Superior temporal gyrus (tissue), 1 donor: ENCODE measurements at regions not wholly inside any gene's neighbourhood (a gene's known extent, or its start where the extent isn't known, plus 50 kb on each side); places are given as distances from the start of the nearest gene placed in this dataset.
"Not testable (repeated sequence)": the region's sequence is repeated elsewhere in the genome, so short reads cannot be mapped to it uniquely, and the experiment has no call there.

Experiments
- DNase-seq: peaks from one replicate; pipeline ENCODE4 v3.0.0-alpha.2; 2016; ENCODE audit errors: extremely low spot score

DNA sequence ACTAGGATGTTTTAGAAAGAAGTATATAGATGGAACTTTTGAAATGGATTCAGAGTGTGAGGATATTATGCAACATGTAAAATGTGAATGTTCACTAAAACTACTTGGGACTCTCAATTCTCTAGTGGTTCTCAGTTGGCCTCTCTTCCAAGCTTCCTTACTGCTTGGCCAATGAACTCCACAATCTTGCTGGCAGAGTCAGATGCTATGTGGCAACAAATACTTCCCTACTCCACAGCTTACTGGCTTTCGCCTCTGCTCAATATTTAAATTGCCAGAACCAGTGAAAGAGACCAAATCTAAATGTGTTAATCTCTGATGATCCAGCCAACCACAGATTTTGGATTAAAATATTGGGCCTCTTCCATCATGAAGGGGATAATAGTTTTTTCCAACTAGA, 138.4 kb downstream of the HTR1B start:
- DNase-seq, result no peak

GRCh38 chr6:77322604-77323003, 140.7 kb downstream of the HTR1B start:
- DNase-seq, result no peak

DNA sequence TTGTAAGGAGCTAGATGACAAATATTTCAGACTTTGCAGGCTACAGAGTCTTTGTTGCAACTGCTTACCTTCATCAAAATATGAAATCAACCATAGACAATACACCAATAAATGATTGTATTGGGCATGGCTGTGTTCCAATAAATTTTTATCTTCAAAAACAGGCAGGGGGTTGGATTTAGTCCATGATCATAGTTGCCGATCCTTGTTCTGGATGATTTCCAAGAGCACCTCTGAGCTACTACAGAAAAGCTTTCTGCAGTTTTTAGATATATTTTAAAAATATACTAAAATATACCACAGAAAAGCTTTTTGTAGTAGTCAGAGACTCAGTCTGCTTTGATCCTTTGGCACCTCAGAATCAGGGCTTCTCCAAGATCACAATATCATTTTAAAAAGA, 145.0 kb downstream of the HTR1B start:
- DNase-seq, result no peak

DNA sequence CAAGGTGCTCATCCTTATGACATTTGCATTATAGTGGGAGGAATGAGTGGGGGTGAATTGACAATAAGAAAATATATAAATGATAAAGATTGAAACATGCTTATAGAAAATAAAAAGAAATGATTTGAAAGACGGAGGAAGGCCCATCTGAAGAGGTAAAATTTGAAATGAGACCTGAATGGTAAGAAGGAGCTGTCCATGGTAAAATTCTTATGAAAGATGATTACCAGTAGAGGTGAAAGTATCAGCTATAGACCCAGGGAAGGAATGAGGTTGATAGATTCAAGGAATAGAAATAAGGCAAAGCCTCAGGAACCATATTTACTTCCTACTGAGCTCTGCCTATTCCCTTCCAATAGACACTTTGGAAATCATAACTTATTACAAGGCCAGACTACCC, 149.7 kb downstream of the HTR1B start:
- no peak for DNase-seq

GRCh38 chr6:77299931-77300330, 163.4 kb downstream of the HTR1B start:
- DNase-seq, result no peak

GRCh38 chr6:77298283-77298682, 165.0 kb downstream of the HTR1B start:
- DNase-seq, result no peak

DNA sequence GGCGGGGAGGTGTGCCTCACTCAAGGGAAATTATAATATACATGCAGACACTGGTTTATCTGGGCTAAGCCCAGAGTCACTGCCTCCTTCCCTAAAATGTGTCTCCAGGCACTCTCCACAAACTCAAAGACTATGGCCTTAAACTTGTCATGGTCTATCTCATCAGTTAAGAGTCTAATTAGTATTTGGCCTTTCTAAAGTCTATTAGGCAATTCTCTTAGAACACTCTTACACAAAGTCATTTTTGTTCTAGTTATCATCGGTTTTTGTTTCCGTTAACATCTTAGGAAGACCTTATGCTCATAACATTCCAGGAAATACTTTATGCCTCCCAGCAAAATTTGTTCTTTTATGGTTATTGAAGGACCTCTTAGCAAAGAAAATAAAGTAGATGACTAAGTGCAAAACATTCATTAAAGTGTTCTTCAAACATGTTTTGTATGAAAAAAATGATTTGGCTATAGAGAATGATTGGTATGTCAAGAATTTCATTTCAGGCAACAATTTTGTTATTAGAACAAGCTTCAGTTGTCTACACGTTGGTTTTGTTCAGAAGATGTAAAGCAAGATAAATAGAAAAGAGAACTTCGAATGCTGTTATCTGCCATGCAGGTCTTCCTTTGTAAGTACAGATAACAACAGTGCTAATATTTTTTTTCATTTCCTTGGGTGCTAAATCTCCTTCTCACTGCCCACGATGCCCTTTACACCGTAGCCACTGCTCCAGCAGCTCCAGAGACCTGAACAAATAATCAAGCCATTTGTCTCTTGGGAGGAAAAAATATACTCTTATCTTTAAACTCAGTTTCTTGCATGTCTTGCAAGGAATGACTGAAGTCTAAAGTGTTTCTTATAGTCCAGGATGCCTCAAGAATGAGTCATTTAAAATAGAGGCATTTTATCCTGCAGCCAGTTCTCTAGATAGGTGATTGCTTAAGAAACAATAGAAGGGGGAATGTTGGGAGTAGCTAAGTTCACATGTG, 170.4 kb downstream of the HTR1B start:
- DNase-seq, result no peak

- DNase-seq, result no peak
Measured at GRCh38 chr6:77290798-77291197, 172.5 kb downstream of the HTR1B start.

DNA sequence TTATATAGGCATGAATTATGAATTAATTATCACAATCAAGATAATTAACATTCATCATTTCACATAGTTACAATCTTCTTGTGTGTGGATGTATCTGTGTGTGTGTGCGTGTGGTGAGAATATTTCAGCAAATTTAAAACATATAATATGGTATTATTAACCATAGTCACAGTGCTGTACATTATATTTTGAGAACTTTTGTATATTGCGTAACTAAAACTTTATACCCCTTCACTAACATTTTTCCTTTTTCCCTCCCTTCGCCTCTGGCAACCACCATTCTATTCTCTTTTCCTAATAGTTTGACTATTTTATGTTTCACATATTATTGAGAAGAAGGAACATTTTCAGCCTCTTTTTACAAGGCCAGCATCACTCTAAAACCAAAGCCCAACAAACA, 176.8 kb downstream of the HTR1B start:
- DNase-seq, result no peak

DNA sequence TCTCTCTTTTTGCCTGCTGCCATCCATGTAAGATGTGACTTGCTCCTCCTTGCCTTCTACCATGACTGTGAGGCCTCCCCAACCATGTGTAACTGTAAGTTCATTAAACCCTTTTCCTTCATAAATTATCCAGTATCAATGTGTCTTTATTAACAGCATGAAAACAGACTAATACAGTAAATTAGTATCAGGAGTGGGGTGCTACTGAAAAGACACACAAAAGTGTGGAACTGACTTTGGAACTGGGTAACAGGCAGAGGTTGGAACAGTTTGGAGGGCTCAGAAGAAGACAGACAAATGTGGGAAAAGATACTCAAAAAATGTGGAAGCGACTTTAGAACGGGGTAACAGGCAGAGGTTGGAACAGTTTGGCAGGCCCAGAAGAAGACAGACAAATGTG, 189.4 kb downstream of the HTR1B start:
- DNase-seq, result no peak

DNA sequence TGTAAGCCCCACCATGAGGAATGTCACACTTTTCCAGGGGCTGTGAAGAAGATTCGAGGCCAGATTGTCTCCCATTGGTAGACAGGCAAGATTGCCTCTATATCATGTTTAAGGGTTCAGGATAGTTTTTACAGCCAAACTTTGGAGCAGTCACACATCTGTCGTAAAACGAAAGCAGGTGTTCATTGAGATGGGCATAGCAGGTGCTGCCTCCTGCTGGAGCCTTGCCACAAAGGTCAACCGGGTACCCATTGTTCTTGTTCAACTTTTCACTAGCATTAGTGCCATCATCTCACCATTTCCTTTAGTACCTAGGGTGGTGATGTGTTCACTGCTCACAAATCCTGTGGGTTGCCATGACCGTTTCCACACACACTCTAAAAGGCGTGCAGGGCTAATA, 198.3 kb downstream of the HTR1B start:
- DNase-seq, result no peak

- no peak for DNase-seq
Measured at GRCh38 chr6:77263003-77263402, 200.3 kb downstream of the HTR1B start.

GRCh38 chr6:77251801-77252200, 211.5 kb downstream of the HTR1B start:
- DNase-seq, result not testable (repeated sequence)

DNA sequence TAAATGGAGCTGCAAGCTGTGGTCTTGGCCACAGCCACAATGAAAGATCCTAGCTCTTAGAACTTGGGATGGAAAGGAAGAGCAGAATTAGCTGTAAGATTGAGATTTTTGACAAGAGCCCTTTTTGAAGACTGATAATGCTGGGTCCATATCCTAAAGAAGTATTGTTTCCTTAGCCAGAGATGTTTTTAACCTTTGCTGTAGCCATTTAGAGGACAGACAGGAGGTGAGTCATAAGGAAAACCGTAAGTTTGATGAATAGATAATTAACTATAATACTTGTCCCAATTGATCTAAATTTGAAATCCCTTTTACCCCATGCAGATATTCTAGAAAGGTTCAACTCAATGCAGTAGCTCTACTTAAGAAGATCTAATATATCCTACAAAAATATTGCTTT, 213.7 kb downstream of the HTR1B start:
- no peak for DNase-seq

DNA sequence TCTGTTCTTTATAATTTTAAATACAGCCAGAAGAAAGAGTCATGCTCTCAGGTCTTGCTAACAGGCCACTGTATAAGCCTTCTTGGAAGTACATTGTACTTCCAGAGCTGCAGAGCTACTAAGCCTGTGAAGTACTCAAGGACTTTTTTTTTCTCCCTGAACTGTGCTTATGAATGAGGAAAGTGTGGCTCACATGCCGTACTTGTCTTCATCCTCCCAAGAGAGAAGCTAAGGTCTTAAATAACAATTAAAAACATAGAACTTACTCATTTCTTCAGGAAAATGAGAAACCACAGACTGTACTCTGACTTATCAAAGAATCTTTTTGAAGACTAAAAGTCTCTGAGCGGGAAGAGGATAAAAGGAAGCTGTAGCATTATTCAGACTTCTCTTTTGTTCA, 218.3 kb downstream of the HTR1B start:
- no peak for DNase-seq

DNA sequence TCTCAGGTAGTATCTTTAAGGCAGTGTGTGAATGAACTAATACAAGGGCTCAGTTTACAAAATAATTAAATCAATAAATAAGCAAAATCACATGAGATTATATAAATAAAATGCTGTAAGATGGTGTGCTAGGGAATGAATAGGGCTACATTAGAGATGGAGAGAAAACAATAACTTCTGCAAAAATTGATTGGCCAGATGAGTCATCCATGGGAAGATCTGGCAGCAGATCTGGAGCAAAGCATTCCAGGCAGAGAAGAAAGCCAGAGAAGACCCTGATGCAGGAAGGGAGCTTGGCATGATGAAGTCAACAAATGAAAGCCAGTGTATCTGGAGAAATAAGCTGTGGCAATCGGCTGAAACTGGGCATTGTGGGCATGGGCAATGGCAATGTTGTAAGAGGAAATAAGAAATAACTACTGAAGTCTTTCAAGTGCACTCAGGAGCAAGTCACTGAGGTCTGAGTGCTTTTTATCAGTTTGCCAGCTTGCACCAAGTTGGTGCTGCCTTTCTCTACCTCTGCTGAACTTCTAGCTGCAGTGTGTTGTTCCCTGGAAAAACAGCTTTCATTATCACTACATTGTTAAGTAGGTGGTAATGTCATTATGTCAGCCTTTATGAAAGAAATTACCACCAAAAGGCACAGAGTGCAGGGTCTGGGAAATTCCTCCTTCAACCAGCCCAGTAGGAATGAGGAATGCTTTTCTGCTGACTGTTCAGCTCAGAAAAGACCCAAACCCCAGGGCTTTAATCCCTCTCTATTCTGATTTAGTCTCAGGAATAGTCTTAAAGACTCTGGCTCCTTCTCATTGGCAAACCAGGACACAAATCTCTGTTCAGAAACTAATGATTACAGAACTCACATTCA, 231.6 kb downstream of the HTR1B start:
- DNase-seq, result no peak

DNA sequence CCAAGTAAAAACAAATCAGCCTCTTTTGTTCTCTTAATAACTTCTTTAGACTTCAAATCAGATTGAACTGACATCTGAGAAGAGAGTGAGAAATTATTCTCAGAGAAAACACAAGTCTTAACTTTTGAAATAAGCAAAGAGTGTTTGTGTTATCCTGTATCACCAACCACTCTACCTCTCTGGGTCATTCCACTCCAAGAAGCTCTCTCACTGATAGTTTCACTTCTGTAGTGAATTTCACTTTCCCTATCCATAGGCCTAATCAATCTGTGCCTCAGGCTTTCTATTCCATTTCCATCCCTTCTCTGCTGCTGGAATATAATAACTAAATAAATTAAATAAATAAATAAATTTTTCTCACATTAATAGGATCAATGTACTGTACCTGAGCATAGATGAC, 235.0 kb downstream of the HTR1B start:
- DNase-seq, result no peak

DNA sequence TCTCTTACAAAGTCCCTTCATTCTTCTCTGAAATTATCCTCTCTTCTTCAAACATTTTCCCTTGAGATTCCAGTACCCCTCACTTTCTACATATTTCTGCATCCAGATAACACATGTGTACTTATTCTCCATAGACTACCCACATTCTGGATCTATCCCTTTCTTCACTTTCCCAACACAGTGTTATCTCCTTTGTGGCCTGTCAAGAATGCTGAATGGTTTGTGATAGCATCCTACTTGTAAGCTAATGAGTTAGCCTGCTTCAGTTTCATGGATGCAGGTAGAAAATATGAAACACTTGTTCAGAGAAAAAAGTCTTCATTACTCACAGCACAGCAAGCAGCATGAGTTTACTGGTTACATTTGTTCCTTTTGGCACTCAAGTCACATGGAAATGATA, 245.4 kb downstream of the HTR1B start:
- DNase-seq, result no peak

- no peak for DNase-seq
Measured at GRCh38 chr6:77205936-77206335, 257.4 kb downstream of the HTR1B start.

DNA sequence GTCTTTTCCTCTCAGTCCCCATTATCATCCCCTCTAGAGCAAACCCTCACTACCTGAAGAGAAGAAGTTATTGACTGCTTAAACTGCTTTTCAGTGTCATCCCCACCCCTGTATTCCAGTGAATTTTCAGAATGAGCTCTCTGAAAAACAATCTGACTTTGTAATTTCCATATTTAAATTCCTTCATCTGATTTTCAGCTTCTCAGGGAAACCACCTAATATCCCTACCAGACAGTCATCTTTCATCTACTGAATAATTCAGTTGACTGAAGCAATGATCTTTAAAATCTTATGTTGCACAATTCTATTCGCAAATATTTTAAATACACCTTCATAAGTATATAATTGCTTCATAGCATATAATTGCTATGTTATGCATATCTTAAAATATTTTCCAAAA, 258.7 kb downstream of the HTR1B start:
- no peak for DNase-seq

DNA sequence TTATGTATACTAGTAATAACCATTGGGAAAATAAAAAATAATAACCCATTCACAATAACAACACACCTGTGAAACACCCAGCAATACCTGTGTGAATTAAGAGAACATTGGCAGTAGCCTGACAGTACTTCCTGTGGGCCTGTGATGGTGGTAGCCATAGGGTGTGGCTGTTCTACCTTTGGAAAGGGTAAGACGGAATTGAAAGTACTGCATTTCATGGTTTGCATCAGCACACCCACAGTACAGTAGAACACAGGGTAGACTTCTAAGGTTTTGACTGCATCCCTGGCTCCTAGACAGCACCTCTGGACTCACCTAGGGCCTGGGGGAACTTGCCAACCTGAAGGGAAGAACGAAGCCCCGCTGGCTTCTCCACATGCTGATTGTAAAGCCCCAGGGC, 279.8 kb downstream of the HTR1B start:
- DNase-seq, result no peak

DNA sequence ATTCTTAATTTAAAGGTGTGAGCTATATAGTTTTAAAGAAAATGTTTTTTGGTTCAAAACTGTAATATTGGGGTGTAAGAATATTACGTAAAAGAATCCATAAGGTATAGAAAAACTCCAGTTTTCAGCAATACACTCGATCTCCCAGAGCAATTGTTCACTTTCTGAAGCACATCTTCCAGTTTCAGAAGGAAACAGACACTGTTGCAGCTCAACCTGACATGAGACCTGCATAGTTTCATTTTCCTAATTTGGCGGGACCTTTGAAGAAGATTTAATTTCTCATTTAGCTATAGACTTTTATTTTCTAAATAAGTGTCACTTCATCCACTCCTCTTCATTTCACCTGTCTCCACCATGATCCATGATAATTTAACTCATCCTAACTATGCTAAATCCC, 281.5 kb downstream of the HTR1B start:
- DNase-seq, result no peak

- DNase-seq, result no peak
Measured at GRCh38 chr6:77180326-77180725, 283.0 kb downstream of the HTR1B start.
